PC-3 (cell line): ENCODE measurements at regions not wholly inside any gene's neighbourhood (a gene's known extent, or its start where the extent isn't known, plus 50 kb on each side); places are given as distances from the start of the nearest gene placed in this dataset.

Experiments
- EZH2phosphoT487 ChIP-seq: fragments of 300-600 bp; sonication (generic); IDR thresholded peaks from 2 replicates; pipeline ENCODE4 v1.6.1; 2018; ENCODE audit warnings: mild to moderate bottlenecking, antibody characterized with exemption, low read length, borderline replicate concordance
- TF ChIP-seq, protein P1 (sequence below): fragments of 300-600 bp; sonication (generic); conservative IDR thresholded peaks from 2 replicates; pipeline ENCODE4 v1.5.1; 2017; ENCODE audit warnings: antibody characterized with exemption, low read depth, mild to moderate bottlenecking, low read length

GRCh38 chr3:26962492-26963360, 340.2 kb downstream of the LRRC3B start:
- TF ChIP-seq, protein P1, sequence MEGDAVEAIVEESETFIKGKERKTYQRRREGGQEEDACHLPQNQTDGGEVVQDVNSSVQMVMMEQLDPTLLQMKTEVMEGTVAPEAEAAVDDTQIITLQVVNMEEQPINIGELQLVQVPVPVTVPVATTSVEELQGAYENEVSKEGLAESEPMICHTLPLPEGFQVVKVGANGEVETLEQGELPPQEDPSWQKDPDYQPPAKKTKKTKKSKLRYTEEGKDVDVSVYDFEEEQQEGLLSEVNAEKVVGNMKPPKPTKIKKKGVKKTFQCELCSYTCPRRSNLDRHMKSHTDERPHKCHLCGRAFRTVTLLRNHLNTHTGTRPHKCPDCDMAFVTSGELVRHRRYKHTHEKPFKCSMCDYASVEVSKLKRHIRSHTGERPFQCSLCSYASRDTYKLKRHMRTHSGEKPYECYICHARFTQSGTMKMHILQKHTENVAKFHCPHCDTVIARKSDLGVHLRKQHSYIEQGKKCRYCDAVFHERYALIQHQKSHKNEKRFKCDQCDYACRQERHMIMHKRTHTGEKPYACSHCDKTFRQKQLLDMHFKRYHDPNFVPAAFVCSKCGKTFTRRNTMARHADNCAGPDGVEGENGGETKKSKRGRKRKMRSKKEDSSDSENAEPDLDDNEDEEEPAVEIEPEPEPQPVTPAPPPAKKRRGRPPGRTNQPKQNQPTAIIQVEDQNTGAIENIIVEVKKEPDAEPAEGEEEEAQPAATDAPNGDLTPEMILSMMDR, result no peak
- no peak for TF ChIP-seq EZH2phosphoT487
